LNCaP clone FGC (cell line): ENCODE measurements at regions not wholly inside any gene's neighbourhood (a gene's known extent, or its start where the extent isn't known, plus 50 kb on each side); places are given as distances from the start of the nearest gene placed in this dataset.

Experiments used
- DNase-seq: peaks from one replicate; pipeline ENCODE4 v3.0.0-alpha.2; 2011; ENCODE audit warnings: low read depth
- H3K4me3 ChIP-seq: 2 replicates; pipeline ENCODE4 v1.5.1; 2011; ENCODE audit warnings: mild to moderate bottlenecking, low read depth, low read length, control low read depth
- TF ChIP-seq, protein P1 (sequence below): IDR thresholded peaks from 2 replicates; pipeline ENCODE4 v1.5.1; 2012; ENCODE audit warnings: mild to moderate bottlenecking; ENCODE audit not compliant: control insufficient read depth, insufficient read depth; ENCODE audit errors: extremely low read depth

DNA sequence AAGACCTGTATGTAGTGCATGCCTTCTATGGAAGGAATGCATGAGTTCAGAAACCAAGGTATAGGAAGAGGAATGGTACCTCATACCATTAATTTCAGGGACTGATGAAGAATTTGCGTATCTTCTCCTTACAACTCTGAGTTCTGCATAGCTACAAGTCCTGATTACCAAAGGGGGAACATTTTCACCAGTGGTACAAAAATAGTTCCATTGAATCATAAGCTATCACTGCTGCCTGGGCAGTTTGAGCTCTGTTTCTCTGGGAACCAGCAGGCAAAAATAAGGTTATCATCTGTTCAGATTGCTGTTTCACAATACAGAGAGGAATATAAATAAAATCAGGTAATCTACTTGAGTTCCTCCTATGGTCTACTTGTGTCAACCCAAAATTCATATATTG lies 77.9 kb upstream of the GNPDA2 start:
- TF ChIP-seq, protein P1, sequence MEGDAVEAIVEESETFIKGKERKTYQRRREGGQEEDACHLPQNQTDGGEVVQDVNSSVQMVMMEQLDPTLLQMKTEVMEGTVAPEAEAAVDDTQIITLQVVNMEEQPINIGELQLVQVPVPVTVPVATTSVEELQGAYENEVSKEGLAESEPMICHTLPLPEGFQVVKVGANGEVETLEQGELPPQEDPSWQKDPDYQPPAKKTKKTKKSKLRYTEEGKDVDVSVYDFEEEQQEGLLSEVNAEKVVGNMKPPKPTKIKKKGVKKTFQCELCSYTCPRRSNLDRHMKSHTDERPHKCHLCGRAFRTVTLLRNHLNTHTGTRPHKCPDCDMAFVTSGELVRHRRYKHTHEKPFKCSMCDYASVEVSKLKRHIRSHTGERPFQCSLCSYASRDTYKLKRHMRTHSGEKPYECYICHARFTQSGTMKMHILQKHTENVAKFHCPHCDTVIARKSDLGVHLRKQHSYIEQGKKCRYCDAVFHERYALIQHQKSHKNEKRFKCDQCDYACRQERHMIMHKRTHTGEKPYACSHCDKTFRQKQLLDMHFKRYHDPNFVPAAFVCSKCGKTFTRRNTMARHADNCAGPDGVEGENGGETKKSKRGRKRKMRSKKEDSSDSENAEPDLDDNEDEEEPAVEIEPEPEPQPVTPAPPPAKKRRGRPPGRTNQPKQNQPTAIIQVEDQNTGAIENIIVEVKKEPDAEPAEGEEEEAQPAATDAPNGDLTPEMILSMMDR = no peak
- DNase-seq = no peak
- H3K4me3 ChIP-seq = no peak overlapping the region

DNA sequence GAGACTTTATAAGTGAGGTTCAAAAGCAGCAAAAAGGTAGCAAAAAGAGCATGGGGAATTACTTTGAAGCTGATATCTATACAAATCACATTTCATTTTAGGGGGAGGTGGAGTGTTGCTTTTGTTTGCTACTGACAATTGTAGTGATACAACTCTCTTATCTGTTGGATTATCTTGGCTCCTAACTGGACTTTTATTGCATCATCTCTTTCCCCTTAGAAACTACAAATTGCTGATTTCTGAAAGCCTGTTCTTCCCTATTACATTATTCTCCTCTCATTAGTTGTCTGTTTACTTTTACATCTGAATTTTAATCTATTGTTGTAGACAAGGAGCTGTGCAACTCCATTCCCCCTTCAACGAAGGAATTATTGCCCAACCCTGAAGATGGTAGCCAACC lies 75.0 kb upstream of the GNPDA2 start:
- no peak overlapping the region for H3K4me3 ChIP-seq
- no peak for DNase-seq
- TF ChIP-seq, protein P1 = no peak

DNA sequence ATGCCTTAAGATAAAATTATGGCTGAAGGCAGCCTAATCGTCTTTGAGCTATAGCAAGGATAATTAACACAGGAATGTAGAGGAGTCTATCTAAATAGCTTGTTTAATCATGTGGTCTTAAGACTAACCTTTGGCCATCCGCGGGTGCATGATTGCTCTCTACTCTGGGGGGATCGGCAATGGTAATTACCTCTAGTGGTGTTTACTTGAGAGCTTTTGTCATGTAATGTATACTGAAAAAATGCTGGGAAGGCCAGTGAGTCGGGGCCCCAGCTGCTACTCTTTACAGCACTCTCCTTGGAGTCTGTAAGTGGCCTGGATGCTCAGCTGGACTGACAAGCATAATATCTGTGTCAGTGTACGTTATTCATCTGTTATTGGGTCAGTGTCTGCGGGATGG lies 65.5 kb upstream of the GNPDA2 start:
- no peak for DNase-seq
- H3K4me3 ChIP-seq = no peak overlapping the region
- TF ChIP-seq, protein P1 = no peak

DNA sequence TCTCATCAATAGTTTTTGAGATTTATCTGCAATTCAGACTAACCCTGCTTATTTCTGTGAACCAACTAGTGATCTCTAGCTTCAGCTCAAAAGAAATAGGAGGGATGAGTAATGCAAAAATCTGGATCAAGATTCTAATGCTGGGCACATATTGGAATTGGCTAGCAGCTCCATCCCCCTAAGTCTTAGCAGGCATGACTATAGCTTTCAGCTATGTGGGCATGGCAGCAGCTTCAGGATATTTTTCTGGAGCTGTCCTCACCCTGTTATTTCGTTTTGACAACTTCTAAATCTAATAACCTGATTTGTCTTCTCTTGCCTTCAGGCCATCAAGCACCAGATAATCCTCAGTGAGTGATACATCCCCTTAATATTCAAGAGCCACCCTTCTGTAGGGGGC lies 50.8 kb upstream of the GNPDA2 start:
- no peak for DNase-seq
- TF ChIP-seq, protein P1 = no peak

More for the DNA sequence above, 50.8 kb upstream of the GNPDA2 start:
- no peak overlapping the region for H3K4me3 ChIP-seq
